ENCODE measurements at regions not wholly inside any gene's neighbourhood (a gene's known extent, or its start where the extent isn't known, plus 50 kb on each side); places are given as distances from the start of the nearest gene placed in this dataset.

GRCh38 chr18:11377766-11378540 lies 228.6 kb upstream of the PIEZO2 start:
- TF ChIP-seq CTCF (IDR thresholded peaks at IDR 0.05 in 4 of 5, conservative IDR thresholded peaks at IDR 0.05 in 1 of 5) = no peak
- TF ChIP-seq POLR2A (IDR thresholded peaks at IDR 0.05) = no peak

All from gastrocnemius medialis (tissue), 4 donors.